B cell (primary cell): ENCODE measurements at regions not wholly inside any gene's neighbourhood (a gene's known extent, or its start where the extent isn't known, plus 50 kb on each side); places are given as distances from the start of the nearest gene placed in this dataset.

Experiments
- ATAC-seq: fragments of 200-7000 bp; cut with Tn5 transposase; one replicate; pipeline ENCODE4 v1.10.0; 2021; ENCODE audit warnings: low read depth, mild to moderate bottlenecking, moderate number of reproducible peaks, moderate library complexity
- CTCF ChIA-PET: fragments of 350-600 bp; sonication (Branson Sonifier 250); formaldehyde crosslinking; loops from one replicate; lab custom pipeline; 2021; ENCODE audit warnings: antibody characterized with exemption, inconsistent platforms; lab: Charles Lee
- POLR2A ChIA-PET: fragments of 350-600 bp; sonication (Branson Sonifier 250); formaldehyde crosslinking; loops from one replicate; lab custom pipeline; 2021; ENCODE audit warnings: antibody characterized with exemption; lab: Charles Lee
- DNase-seq: peaks from one replicate; pipeline ENCODE4 v3.0.0; 2013
- H2AFZ ChIP-seq: 2 replicates; pipeline ENCODE4 v1.6.1; 2012; ENCODE audit warnings: mild to moderate bottlenecking, low read depth, low read length; ENCODE audit not compliant: insufficient read depth, poor library complexity, severe bottlenecking
- H3K27ac ChIP-seq, 2 donors: 1 replicate in 1 of 2; 2 replicates in 1 of 2; pipeline ENCODE4 v1.5.1; 2012 to 2013; ENCODE audit warnings: low read length in 2 of 2, mild to moderate bottlenecking in 2 of 2, moderate library complexity in 1 of 2
- H3K27me3 ChIP-seq, 4 experiments: fragments of 200-600 bp in 1 of 4; sonication (generic) in 1 of 4; replicated peaks in 1 of 4; 1 replicate in 2 of 4; 2 replicates in 2 of 4; pipeline versions ENCODE4 v1.6.1 to v1.7.0; 2013 to 2016; ENCODE audit warnings: low read length in 3 of 4, mild to moderate bottlenecking in 2 of 4, mixed read lengths in 1 of 4, moderate library complexity in 1 of 4; ENCODE audit not compliant: insufficient read depth in 4 of 4, control insufficient read depth in 3 of 4; ENCODE audit errors: control extremely low read depth in 1 of 4
- H3K36me3 ChIP-seq, 2 experiments: replicated peaks in 1 of 2; 1 replicate in 1 of 2; 2 replicates in 1 of 2; pipeline versions ENCODE4 v1.6.1 to v1.7.1; 2013; ENCODE audit warnings: low read length in 1 of 2; ENCODE audit not compliant: insufficient read depth in 2 of 2, control insufficient read depth in 1 of 2; ENCODE audit errors: control extremely low read depth in 1 of 2, extremely low read depth in 1 of 2
- H3K4me1 ChIP-seq, 2 donors: fragments of 200-600 bp in 1 of 2; sonication (generic) in 1 of 2; 1 replicate in 1 of 2; 2 replicates in 1 of 2; pipeline versions ENCODE4 v1.5.1 to v1.6.1; 2013 to 2017; ENCODE audit warnings: low read length in 2 of 2; ENCODE audit not compliant: control insufficient read depth in 2 of 2, insufficient read depth in 2 of 2
- H3K4me2 ChIP-seq: replicated peaks from 2 replicates; pipeline ENCODE3; 2012; ENCODE audit warnings: mild to moderate bottlenecking, low read depth, low read length; ENCODE audit not compliant: poor library complexity, severe bottlenecking
- H3K4me3 ChIP-seq, 5 experiments: fragments of 200-600 bp in 1 of 5; sonication (generic) in 1 of 5; 1 replicate in 3 of 5; 2 replicates in 2 of 5; pipeline versions ENCODE4 v1.5.1 to v1.7.0; 2011 to 2016; ENCODE audit warnings: low read length in 4 of 5, mild to moderate bottlenecking in 4 of 5, low read depth in 2 of 5, control low read depth in 1 of 5, moderate library complexity in 1 of 5; ENCODE audit not compliant: insufficient read depth in 1 of 5; ENCODE audit errors: control extremely low read depth in 1 of 5, extremely low read depth in 1 of 5
- H3K79me2 ChIP-seq: fragments of 200-600 bp; sonication (generic); one replicate; pipeline ENCODE4 v1.6.0; 2016; ENCODE audit warnings: low read length; ENCODE audit not compliant: control insufficient read depth, insufficient read depth
- H3K9ac ChIP-seq: fragments of 200-600 bp; sonication (generic); 2 replicates; pipeline ENCODE4 v1.6.1; 2017; ENCODE audit warnings: mild to moderate bottlenecking, low read length, moderate library complexity
- H3K9me3 ChIP-seq, 3 donors: one replicate each; pipeline versions ENCODE4 v1.6.1 to v1.7.1; 2013; ENCODE audit warnings: low read length in 2 of 3; ENCODE audit not compliant: control insufficient read depth in 2 of 3, insufficient read depth in 1 of 3; ENCODE audit errors: control extremely low read depth in 1 of 3
- H4K20me1 ChIP-seq: 2 replicates; pipeline ENCODE4 v1.6.0; 2012; ENCODE audit warnings: mild to moderate bottlenecking, low read length; ENCODE audit not compliant: insufficient read depth, control insufficient read depth, poor library complexity, severe bottlenecking
- H3K27ac Mint-ChIP-seq: one replicate; pipeline ENCODE4 v1.8.0; 2021; ENCODE audit warnings: mixed read lengths
- H3K27me3 Mint-ChIP-seq: one replicate; pipeline ENCODE4 v1.8.0; 2021; ENCODE audit warnings: mixed read lengths
- H3K4me1 Mint-ChIP-seq: one replicate; pipeline ENCODE4 v1.8.0; 2021; ENCODE audit warnings: mixed read lengths
- H3K4me3 Mint-ChIP-seq: one replicate; pipeline ENCODE4 v1.8.0; 2021; ENCODE audit warnings: mixed read lengths
- H3K9me3 Mint-ChIP-seq: one replicate; pipeline ENCODE4 v1.8.0; 2022; ENCODE audit warnings: mixed read lengths; ENCODE audit not compliant: insufficient read depth
- CTCF ChIP-seq: fragments of 200-600 bp; IDR thresholded peaks from one replicate; pipeline ENCODE4 v1.8.0; 2022; ENCODE audit warnings: antibody characterized with exemption, mild to moderate bottlenecking
- EZH2 ChIP-seq: IDR thresholded peaks from 2 replicates; pipeline ENCODE4 v1.6.1; 2012; ENCODE audit warnings: borderline replicate concordance, low read depth, mild to moderate bottlenecking, moderate library complexity, low read length; ENCODE audit not compliant: insufficient read depth, poor library complexity, severe bottlenecking
- WGBS: methylation state at CpG from one replicate; pipeline ENCODE4 v1.1.5; 2013; ENCODE audit warnings: missing lambda C conversion rate; ENCODE audit not compliant: insufficient coverage; 5-methylcytosine and 5-hydroxymethylcytosine counted together
- intact Hi-C: fragments of 100-400 bp; cut with micrococcal nuclease; formaldehyde crosslinking; loops from one replicate; pipeline ENCODE4 v1.10.0; 2022

- CTCF ChIA-PET, result no interaction called here
- POLR2A ChIA-PET, result no interaction called here
- Histone ChIP-seq H3K79me2 (no peaks in the 10 kb centered on the region), H3K4me3 (no peak overlapping the region), H4K20me1 (no peaks in the 10 kb centered on the region), H2AFZ (no peak overlapping the region), H3K36me3 (no peaks in the 10 kb centered on the region), H3K9me3 (no peaks in the 10 kb centered on the region), H3K27me3 (no peaks in the 10 kb centered on the region), H3K4me2 (no peak overlapping the region), H3K4me1 (peaks cover 7 to 9% of the 10 kb centered on the region in 2 donors), H3K27ac (no peak overlapping the region), H3K9ac (no peak overlapping the region)
- no peaks in the 10 kb centered on the region for H3K9me3 Mint-ChIP-seq
- TF ChIP-seq EZH2 (no peak), CTCF (no peak)
- H3K27ac Mint-ChIP-seq, result no peak overlapping the region
- intact Hi-C loops, result no loop called here
- no peaks in the 10 kb centered on the region for H3K27me3 Mint-ChIP-seq
- no peak for DNase-seq
- H3K4me1 Mint-ChIP-seq, result peaks cover 11% of the 10 kb centered on the region
- no peak for ATAC-seq
- WGBS, result 100% methylated on average over 2 of the region's 4 CpGs
- H3K4me3 Mint-ChIP-seq, result no peak overlapping the region
Observed at GRCh38 chr5:125054146-125054545, 307.7 kb upstream of the ZNF608 start.

- no peak for TF ChIP-seq EZH2
- TF ChIP-seq CTCF, result no peak
- Mint-ChIP-seq H3K9me3 (no peaks in the 10 kb centered on the region), H3K27me3 (no peaks in the 10 kb centered on the region), H3K4me3 (no peak overlapping the region), H3K4me1 (peaks cover 11% of the 10 kb centered on the region), H3K27ac (no peak overlapping the region)
- no peaks in the 10 kb centered on the region for H3K79me2 ChIP-seq
- no peak overlapping the region for H3K4me3 ChIP-seq
- H3K9me3 ChIP-seq, result no peaks in the 10 kb centered on the region
- DNase-seq (peak; percentile 29), ATAC-seq (no peak)
- H3K9ac ChIP-seq, result no peak overlapping the region
- peak overlapping the region; percentile 23 for H3K4me2 ChIP-seq
- no peak overlapping the region for H3K27ac ChIP-seq
- POLR2A ChIA-PET, result no interaction called here
- H2AFZ ChIP-seq, result no peak overlapping the region
- CTCF ChIA-PET, result interaction anchor here (0.7 kb wide), 1 partner anchor 26 kb away, joined by 4 read pairs; no protein-coding TSS in a partner anchor
- intact Hi-C loops, result no loop called here
- WGBS, result 100% methylated on average over 1 of the region's 6 CpGs
- no peaks in the 10 kb centered on the region for H3K36me3 ChIP-seq
- peaks cover 7 to 9% of the 10 kb centered on the region in 2 donors for H3K4me1 ChIP-seq
- H4K20me1 ChIP-seq, result no peaks in the 10 kb centered on the region
- no peaks in the 10 kb centered on the region for H3K27me3 ChIP-seq
Observed at GRCh38 chr5:125056671-125057485, 310.4 kb upstream of the ZNF608 start.
